T47D (cell line): ENCODE measurements at regions not wholly inside any gene's neighbourhood (a gene's known extent, or its start where the extent isn't known, plus 50 kb on each side); places are given as distances from the start of the nearest gene placed in this dataset.
A peak's percentile ranks its signal among the peaks of the same experiment; 100 is the strongest.
"Not testable (repeated sequence)": the region's sequence is repeated elsewhere in the genome, so short reads cannot be mapped to it uniquely, and the experiment has no call there.

Experiments
- DNase-seq, 2 experiments: peaks; one replicate each; pipeline versions ENCODE4 v3.0.0 to v3.0.0-alpha.2; 2011 to 2012; ENCODE audit warnings: low read depth in 1 of 2, low spot score in 1 of 2
- JUND ChIP-seq: IDR thresholded peaks from 2 replicates; pipeline ENCODE4 v1.6.1; 2012; ENCODE audit warnings: low read depth
- in situ Hi-C: cut with HindIII; loops from 2 replicates; pipeline ENCODE4 v1.10.0; 2016; ENCODE audit warnings: low sequenced_read_pairs, low pct_unique_long_range_greater_than_20kb

DNA sequence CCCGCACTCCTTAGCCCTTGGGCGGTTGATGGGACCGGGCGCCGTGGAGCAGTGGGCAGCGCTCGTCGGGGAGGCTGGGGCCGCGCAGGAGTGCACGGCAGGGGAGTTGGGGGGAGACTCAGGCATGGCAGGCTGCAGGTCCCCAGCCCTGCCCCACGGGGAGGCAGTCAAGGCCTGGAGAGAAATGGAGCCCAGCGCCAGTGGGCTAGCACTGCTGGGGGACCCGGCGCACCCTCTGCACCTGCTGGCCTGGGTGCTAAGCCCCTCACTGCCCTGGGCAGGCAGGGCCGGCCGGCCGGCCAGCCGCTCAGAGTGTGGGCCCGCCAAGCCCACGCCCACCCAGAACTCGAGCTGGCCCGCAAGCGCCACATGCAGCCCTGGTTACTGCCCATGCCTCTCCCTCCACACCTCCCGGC, 147.2 kb upstream of the PITRM1 start:
- in situ Hi-C loops = no loop called here
- no peak for DNase-seq
- no peak for TF ChIP-seq JUND

DNA sequence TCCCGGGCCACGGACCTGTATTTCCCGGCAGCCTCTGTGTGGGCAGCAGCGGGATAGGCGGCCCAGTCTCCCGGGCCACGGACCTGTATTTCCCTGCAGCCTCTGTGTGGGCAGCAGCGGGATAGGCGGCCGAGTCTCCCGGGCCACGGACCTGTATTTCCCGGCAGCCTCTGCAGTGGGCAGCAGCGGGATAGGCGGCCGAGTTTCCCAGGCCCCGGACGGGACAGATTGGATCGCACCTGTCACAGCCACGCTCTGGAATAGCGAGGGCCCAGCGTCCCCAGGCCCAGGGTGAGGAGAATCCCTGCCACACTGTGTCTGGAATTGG, 145.9 kb upstream of the PITRM1 start:
- DNase-seq, in situ Hi-C loops: not testable (repeated sequence)

DNA sequence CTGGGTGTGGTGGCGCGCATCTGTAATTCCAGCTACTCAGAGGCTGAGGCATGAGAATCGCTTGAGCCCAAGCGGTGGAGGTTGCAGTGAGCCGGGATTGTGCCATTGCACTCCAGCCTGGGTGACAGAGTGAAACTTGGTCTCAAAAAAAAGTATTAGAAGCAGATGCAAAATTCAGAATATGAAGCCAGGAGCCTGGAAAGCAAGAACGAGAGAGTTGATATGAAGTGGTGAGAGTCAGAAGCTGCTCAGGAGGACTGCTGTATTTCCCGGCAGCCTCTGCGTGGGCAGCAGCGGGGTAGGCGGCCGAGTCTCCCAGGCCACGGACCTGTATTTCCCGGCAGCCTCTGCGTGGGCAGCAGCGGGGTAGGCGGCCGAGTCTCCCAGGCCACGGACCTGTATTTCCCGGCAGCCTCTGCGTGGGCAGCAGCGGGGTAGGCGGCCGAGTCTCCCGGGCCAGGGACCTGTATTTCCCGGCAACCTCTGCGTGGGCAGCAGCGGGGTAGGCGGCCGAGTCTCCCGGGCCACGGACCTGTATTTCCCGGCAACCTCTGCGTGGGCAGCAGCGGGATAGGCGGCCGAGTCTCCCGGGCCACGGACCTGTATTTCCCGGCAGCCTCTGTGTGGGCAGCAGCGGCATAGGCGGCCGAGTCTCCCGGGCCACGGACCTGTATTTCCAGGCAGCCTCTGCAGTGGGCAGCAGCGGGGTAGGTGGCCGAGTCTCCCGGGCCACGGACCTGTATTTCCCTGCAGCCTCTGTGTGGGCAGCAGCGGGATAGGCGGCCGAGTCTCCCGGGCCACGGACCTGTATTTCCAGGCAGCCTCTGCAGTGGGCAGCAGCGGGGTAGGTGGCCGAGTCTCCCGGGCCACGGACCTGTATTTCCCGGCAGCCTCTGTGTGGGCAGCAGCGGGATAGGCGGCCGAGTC, 145.2 kb upstream of the PITRM1 start:
- DNase-seq, in situ Hi-C loops: not testable (repeated sequence)

DNA sequence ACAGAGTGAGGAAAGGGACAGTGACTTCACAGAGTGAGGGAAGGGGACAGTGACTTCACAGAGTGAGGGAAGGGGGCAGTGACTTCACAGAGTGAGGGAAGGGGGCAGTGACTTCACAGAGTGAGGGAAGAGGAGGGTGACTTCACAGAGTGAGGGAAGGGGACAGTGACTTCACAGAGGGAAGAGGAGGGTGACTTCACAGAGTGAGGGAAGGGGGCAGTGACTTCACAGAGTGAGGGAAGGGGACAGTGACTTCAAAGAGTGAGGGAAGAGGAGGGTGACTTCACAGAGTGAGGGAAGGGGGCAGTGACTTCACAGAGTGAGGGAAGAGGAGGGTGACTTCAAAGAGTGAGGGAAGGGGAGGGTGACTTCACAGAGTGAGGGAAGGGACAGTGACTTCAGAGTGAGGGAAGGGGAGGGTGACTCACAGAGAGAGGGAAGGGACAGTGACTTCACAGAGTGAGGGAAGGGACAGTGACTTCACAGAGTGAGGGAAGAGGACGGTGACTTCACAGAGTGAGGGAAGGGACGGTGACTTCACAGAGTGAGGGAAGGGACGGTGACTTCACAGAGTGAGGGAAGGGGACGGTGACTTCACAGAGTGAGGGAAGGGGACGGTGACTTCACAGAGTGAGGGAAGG, 142.0 kb upstream of the PITRM1 start:
- in situ Hi-C loops = not testable (repeated sequence)
- DNase-seq = peak in 1 of 2 experiments; percentile 34

DNA sequence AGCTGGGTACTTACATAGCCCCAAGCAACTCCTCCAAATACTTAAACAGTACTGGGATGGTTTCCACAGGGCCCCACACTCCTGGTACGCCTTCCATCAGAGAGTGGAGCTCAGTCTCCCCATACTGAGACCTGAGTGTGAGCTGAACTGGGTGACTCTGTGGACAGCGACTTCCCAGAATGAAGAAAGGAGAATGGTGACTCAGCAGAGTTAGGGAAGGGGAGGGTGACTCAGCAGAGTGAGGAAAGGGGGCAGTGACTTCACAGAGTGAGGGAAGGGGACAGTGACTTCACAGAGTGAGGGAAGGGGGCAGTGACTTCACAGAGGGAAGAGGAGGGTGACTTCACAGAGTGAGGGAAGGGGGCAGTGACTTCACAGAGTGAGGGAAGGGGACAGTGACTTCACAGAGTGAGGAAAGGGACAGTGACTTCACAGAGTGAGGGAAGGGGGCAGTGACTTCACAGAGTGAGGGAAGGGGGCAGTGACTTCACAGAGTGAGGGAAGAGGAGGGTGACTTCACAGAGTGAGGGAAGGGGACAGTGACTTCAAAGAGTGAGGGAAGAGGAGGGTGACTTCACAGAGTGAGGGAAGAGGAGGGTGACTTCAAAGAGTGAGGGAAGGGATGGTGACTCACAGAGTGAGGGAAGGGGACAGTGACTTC, 141.3 kb upstream of the PITRM1 start:
- peak; percentile 34 to 77 for DNase-seq
- in situ Hi-C loops = not testable (repeated sequence)

DNA sequence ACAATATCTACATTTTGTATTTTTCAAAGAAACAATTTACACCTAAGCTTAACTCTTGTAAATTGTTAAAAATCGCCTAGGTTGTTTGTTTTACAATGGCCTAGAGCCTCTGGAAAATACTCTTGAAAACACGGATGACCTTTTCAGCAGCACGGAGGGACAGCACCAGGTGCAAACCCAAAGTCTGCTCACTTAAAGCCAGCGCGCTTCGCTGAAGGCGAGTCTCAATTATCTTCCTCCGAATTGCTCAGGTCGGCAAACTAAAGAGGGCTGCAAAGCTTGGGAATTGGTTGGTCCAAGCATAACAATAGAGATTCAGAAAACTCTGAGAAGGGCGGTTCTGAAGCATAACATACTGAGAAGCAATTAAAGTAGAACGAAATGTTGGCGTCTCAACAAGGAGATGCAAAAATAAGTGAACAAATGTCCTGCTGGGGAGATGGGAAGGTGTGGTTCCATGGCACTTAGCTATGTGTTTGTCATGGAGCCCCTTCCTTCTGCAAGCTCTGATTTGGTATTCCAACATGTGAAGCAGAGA, 139.9 kb upstream of the PITRM1 start:
- DNase-seq = no peak
- no peak for TF ChIP-seq JUND
- in situ Hi-C loops = no loop called here

DNA sequence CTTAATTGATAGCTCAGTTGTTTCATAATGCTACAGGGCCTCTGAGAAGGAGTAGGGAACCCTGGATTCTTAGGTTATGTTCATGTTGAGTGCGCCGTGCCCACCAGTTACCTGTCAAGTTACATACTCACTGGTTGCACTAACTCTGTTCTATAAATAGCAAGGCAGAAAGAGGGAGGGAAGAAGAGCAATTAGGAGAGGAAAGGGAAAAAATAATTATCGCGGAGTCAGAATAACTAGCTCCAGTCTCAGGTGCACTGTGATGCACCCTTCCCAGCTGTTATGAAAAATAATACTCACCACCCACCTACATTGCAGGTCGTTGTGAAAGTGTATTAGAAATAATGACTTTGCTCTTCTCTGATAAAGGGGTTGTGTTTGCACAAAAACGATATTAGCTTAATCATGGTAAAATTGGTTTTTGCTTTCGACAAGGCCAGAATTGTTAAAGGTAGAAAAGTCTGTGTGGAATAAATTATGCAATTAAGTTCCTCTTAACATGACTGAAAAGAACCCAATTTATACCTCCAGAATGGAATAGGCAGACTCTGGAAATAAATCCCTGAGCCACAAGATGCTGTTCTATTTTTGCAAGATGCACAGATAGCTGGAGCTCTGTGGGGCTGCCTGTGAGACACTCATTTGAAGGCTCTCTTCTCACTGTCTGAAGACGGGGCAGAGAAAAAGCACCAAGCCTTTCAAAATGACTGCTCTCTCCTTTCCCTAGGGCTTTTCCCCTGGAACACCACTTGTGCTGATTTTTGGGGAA, 137.6 kb upstream of the PITRM1 start:
- in situ Hi-C loops = no loop called here
- TF ChIP-seq JUND = no peak
- DNase-seq = no peak

DNA sequence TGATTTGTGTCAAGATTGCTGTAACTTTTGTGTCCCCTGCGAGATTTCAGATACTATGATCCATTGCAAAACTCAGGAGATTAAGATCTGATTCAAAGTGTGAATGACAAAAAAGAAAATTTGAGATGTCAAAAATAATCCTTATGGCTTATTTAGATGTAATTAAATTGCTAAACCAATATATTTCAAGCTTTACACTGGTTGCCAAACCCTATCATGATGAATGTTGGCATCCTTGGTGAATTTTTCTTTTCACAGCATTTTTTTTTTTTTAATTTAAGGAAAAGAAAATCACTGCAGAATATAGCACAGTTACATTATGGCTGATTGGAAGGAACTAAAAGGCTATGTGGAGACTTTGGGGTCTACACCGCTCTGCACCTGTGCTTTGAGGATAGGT, 133.5 kb upstream of the PITRM1 start:
- DNase-seq = no peak
- in situ Hi-C loops = no loop called here
- no peak for TF ChIP-seq JUND

DNA sequence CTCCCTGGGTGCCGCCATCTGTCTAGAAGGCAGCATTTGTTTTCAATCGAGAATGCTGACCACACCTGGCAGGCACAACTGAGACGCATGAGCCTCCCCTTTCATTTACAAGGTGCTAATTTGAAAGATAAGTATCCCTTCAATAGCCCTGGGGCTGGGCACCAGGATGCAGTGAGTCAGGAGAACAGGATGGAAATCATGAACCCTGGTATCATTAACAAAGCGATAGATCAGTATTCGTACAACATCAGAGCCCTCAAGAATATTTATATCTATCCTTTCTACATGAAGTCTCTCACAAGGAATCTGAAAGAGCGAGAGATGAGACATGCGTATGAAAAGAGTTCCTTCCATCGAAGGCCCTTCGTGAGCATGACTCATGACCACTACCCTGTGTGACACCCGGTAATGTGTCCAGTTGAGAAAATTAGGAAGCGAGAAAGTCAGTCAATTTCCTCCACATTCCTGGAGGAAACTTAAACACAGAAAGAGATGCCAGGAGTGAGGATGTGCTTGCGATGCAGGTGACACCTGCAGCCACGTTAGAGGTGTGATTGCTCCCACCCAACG, 123.1 kb upstream of the PITRM1 start:
- no peak for DNase-seq
- in situ Hi-C loops = no loop called here
- TF ChIP-seq JUND = no peak

DNA sequence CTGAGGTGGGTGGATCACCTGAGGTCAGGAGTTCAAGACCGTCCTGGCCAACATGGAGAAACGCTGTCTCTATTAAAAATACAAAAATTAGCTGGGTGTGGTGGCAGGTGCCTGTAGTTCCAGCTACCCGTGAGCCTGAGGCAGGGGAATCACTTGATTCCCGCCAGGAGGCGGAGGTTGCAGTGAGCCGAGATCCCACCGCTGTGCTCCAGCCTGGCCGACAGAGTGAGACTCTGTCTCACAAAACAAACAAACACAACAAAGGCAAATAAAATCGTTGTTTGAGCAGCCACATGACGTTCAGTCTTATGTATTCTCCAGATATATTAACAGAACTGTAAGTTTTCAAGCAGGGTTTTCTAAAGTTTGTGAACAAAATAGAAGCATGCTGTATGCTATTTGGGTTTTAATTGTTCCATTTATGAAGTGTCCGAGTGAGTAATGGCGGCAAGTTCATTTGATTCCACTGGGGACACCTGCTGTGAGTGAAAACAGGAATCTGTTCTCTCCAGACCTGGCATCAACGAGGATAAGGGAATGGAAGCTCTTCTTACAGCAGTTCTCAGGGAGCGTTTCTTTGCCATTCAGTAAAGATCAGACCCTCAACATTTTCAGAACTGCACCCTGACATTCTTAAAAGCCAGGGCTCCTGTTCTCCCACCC, 122.5 kb upstream of the PITRM1 start:
- no peak for TF ChIP-seq JUND
- DNase-seq = peak in 1 of 2 experiments; percentile 47
- in situ Hi-C loops = no loop called here

DNA sequence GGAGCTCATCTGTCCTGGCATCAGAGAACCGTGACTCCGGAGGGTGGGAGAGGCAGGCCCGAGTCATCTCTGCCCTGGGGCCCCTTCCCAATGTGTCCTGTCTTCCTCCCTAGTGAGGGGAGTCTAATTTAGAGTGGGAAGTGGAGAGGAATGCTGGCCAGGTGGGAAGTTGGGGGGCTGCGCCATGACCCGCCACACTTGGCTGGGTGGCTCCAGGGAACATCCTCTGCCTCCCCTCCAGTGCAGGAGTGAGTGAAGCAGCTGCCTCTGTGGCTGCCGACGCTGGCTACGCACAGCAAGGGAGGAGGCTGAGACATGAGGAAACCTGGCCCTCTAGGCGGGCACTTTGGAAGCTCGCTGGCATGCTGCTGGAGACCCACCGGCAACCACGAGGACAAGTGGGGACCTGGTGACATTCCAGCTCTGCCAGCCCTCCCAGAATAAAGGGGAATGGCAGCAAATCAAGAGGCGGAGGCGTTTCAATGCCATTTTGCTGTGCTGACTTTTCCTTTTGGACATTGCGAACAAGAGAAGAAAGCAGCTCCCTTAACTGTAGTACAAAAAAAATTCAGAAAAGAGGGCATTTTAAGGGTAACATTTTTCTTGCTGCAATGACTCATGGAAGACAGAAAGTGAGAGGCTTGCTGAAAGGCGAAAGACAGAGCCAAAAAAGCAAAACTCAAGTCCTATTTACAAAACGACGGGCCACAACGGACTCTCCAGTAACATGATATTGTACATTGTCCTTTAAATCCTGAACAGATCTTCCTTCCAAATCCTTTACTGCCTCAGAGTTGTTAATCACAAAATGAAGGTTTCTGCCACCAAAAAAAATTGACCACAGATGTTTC, 121.2 kb upstream of the PITRM1 start:
- no peak for DNase-seq
- no peak for TF ChIP-seq JUND
- in situ Hi-C loops = no loop called here
